Tibial artery (tissue), 4 donors: ENCODE measurements at regions not wholly inside any gene's neighbourhood (a gene's known extent, or its start where the extent isn't known, plus 50 kb on each side); places are given as distances from the start of the nearest gene placed in this dataset.

ENCODE experiments used
- DNase-seq, 2 donors: peaks; one replicate each; pipeline ENCODE4 v3.0.0-alpha.2; 2019
- H3K27ac ChIP-seq, 2 donors: fragments of 200-600 bp; sonication (generic) in 1 of 2; 1 replicate in 1 of 2; 2 replicates in 1 of 2; pipeline ENCODE4 v1.5.1; 2018 to 2019; ENCODE audit warnings: mild to moderate bottlenecking in 1 of 2
- H3K27me3 ChIP-seq, 2 donors: fragments of 200-600 bp; sonication (generic) in 1 of 2; one replicate each; pipeline versions ENCODE4 v1.5.1 to v1.6.0; 2016 to 2019
- H3K36me3 ChIP-seq, 3 donors: fragments of 200-600 bp; sonication (generic) in 2 of 3; one replicate each; pipeline ENCODE4 v1.5.1; 2016 to 2019; ENCODE audit warnings: mild to moderate bottlenecking in 2 of 3
- H3K4me1 ChIP-seq, 4 donors: fragments of 200-600 bp; sonication (generic) in 2 of 4; 1 replicate in 3 of 4; 2 replicates in 1 of 4; pipeline ENCODE4 v1.5.1; 2016 to 2019
- H3K4me3 ChIP-seq, 2 donors: fragments of 200-600 bp; sonication (generic) in 1 of 2; 1 replicate in 1 of 2; 2 replicates in 1 of 2; pipeline ENCODE4 v1.5.1; 2018 to 2019; ENCODE audit warnings: mild to moderate bottlenecking in 2 of 2
- H3K9me3 ChIP-seq, 3 donors: fragments of 200-600 bp; sonication (generic) in 1 of 3; one replicate each; pipeline ENCODE4 v1.5.1; 2016 to 2019
- CTCF ChIP-seq, 2 experiments: fragments of 200-600 bp in 1 of 2; fragments of 450-650 bp in 1 of 2; IDR thresholded peaks; one replicate each; pipeline ENCODE4 v1.5.1; 2017 to 2019; ENCODE audit warnings: antibody characterized with exemption in 2 of 2, mild to moderate bottlenecking in 1 of 2, moderate library complexity in 1 of 2
- intact Hi-C: fragments of 100-400 bp; cut with DNase I; formaldehyde crosslinking; loops from one replicate; pipeline ENCODE4 v1.15.0; 2023; ENCODE audit warnings: low total_unique reads

DNA sequence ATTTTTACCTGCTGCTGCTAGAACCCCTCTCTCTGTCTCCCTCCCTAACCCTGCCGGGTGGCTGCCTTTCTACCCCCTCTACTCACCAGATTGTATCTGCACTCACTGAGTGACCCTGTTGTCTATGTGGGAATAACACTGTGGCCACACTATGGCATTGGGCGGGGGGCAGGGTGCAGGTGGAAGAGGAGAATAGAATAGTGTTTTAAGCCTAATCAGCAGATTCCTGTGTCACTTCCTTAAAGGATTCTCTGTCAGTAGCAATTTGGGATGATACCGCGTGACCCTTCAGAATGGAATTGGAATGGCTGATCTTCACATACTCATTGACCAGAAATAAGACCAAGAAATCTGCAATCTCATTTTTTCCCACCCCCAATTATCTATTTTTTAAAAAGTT, 67.1 kb upstream of the ANKRD1 start:
- TF ChIP-seq CTCF (IDR thresholded peaks at IDR 0.05): no peak
- Histone ChIP-seq H3K36me3 (no peaks in the 10 kb centered on the region), H3K27ac (no peak overlapping the region), H3K4me3 (no peak overlapping the region), H3K27me3 (no peaks in the 10 kb centered on the region), H3K9me3 (no peaks in the 10 kb centered on the region), H3K4me1 (peaks cover 0 to 16% (median 0%) of the 10 kb centered on the region in 4 donors)
- no peak for DNase-seq
- intact Hi-C loops: no loop called here

- Histone ChIP-seq H3K9me3 (no peaks in the 10 kb centered on the region), H3K27me3 (no peaks in the 10 kb centered on the region), H3K27ac (no peak overlapping the region), H3K4me3 (no peak overlapping the region), H3K4me1 (peaks cover 0 to 24% (median 2%) of the 10 kb centered on the region in 4 donors), H3K36me3 (no peaks in the 10 kb centered on the region)
- intact Hi-C loops: no loop called here
- TF ChIP-seq CTCF (IDR thresholded peaks at IDR 0.05): no peak
- DNase-seq: no peak
Observed at GRCh38 chr10:90988802-90989201, 67.9 kb upstream of the ANKRD1 start.

DNA sequence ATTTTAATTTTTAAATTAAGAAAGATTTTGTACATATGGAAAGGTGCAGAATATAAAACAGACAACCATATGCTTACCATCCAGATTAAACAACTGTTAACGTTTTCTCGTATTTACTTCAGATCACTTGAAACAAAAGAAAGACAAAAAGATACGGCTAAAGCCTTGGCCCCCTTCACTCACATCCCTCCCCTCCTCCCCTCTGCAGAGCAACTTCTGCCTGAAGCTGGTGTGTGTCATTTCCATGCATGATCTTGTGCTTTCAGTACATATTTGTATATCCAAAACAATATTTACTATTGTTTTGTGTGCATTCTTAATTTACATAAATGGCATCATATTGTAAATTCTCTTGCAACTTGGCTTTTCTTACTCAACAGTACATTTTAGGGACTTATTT, 68.5 kb upstream of the ANKRD1 start:
- intact Hi-C loops: no loop called here
- Histone ChIP-seq H3K36me3 (no peaks in the 10 kb centered on the region), H3K27me3 (no peaks in the 10 kb centered on the region), H3K4me3 (no peak overlapping the region), H3K27ac (no peak overlapping the region), H3K4me1 (peaks cover 0 to 30% (median 2%) of the 10 kb centered on the region in 4 donors), H3K9me3 (no peaks in the 10 kb centered on the region)
- TF ChIP-seq CTCF (IDR thresholded peaks at IDR 0.05): no peak
- no peak for DNase-seq

DNA sequence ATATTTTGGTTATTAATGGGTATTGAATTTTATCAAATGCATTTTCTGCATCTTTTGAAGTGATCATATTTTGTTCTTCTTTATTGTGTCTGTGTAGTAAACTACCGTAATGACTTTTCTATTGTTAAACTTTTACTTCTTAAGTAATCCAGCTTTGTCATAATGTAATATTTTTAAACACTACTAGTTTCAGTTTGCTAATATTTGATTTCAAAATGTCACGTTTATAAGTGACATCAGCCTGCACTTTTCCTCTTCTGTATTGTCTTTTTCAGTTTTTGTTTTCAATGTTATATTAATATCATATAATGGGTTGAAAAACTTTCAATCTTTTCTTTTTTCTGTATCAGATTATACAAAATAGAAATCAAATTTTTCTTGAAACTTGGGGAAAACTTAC, 71.6 kb upstream of the ANKRD1 start:
- no peak for TF ChIP-seq CTCF (IDR thresholded peaks at IDR 0.05)
- no peaks in the 10 kb centered on the region for H3K27me3 ChIP-seq
- intact Hi-C loops: no loop called here
- H3K4me1 ChIP-seq: peaks cover 0 to 17% (median 2%) of the 10 kb centered on the region in 4 donors
- H3K27ac ChIP-seq: no peak overlapping the region
- H3K36me3 ChIP-seq: no peaks in the 10 kb centered on the region
- H3K4me3 ChIP-seq: no peak overlapping the region
- H3K9me3 ChIP-seq: no peaks in the 10 kb centered on the region
- no peak for DNase-seq

GRCh38 chr10:90993340-90993739, 72.5 kb upstream of the ANKRD1 start:
- Histone ChIP-seq H3K4me3 (no peak overlapping the region), H3K36me3 (no peaks in the 10 kb centered on the region), H3K27ac (no peak overlapping the region), H3K9me3 (no peaks in the 10 kb centered on the region), H3K27me3 (no peaks in the 10 kb centered on the region), H3K4me1 (peaks cover 0 to 17% (median 2%) of the 10 kb centered on the region in 4 donors)
- DNase-seq: no peak
- no peak for TF ChIP-seq CTCF (IDR thresholded peaks at IDR 0.05)
- intact Hi-C loops: no loop called here

- intact Hi-C loops: no loop called here
Observed at GRCh38 chr10:90997670-90998069, 76.8 kb upstream of the ANKRD1 start.

More at GRCh38 chr10:90997670-90998069, 76.8 kb upstream of the ANKRD1 start:
- Histone ChIP-seq H3K36me3 (no peaks in the 10 kb centered on the region), H3K27me3 (no peaks in the 10 kb centered on the region), H3K4me3 (no peak overlapping the region), H3K27ac (no peak overlapping the region), H3K9me3 (no peaks in the 10 kb centered on the region), H3K4me1 (peaks cover 0 to 17% (median 2%) of the 10 kb centered on the region in 4 donors)
- DNase-seq: no peak
- no peak for TF ChIP-seq CTCF (IDR thresholded peaks at IDR 0.05)
